ENCODE measurements at regions not wholly inside any gene's neighbourhood (a gene's known extent, or its start where the extent isn't known, plus 50 kb on each side); places are given as distances from the start of the nearest gene placed in this dataset.
"Not testable (repeated sequence)": the region's sequence is repeated elsewhere in the genome, so short reads cannot be mapped to it uniquely, and the experiment has no call there.

DNA sequence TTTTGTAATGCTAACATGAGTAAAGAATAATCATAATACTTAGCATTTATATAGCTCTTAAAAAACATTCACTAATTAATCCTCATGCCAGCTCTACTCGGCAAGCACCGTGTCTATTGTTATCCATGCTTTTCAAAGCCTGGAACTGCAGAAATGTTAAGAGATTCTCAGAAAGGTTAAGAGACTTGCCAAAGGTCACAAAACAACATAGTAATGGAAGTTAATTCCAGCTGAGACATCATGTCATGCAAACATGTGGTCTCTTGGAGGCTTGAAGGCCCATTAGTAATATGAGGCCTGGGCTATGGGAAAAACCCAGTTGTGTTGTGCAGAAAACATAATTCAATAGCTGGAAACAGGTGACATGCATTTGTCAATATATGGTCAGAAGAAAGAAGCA, 389.9 kb upstream of the GOT2 start:
- CTCF ChIA-PET = no interaction called here
- POLR2A ChIA-PET = no interaction called here

DNA sequence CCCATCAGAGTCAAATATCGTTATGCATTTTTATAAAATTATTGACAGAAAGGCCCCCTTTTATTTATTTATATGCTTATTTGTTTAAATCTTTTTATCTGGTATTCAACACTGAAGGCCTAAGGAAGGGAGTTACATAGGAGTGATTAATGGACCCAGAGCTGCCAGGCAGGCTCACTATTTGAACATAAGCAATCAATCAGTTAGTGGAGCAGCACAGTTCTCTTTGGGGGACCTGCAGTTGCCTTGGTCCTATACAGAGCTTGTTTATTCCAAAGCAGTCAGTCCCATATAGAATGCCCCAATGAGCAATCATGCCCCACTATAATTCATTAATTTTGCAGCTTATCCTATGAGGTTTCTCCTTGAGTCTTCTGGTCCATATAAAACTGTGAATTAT, 389.4 kb upstream of the GOT2 start:
- CTCF ChIA-PET = no interaction called here
- POLR2A ChIA-PET = no interaction called here

DNA sequence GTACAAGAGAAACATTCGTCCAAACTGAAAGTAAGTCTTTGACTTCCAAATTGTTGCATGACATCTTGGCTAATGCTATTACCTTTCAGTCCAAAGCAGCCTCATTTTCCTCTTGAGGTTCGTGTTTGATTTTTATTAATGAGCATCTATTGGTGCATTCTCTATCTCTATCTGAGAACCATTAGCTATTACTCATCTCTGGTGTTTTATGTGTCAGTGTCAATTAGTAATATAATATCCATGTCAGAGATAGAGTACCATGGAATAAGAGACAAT, 388.1 kb upstream of the GOT2 start:
- POLR2A ChIA-PET = no interaction called here
- CTCF ChIA-PET = no interaction called here

DNA sequence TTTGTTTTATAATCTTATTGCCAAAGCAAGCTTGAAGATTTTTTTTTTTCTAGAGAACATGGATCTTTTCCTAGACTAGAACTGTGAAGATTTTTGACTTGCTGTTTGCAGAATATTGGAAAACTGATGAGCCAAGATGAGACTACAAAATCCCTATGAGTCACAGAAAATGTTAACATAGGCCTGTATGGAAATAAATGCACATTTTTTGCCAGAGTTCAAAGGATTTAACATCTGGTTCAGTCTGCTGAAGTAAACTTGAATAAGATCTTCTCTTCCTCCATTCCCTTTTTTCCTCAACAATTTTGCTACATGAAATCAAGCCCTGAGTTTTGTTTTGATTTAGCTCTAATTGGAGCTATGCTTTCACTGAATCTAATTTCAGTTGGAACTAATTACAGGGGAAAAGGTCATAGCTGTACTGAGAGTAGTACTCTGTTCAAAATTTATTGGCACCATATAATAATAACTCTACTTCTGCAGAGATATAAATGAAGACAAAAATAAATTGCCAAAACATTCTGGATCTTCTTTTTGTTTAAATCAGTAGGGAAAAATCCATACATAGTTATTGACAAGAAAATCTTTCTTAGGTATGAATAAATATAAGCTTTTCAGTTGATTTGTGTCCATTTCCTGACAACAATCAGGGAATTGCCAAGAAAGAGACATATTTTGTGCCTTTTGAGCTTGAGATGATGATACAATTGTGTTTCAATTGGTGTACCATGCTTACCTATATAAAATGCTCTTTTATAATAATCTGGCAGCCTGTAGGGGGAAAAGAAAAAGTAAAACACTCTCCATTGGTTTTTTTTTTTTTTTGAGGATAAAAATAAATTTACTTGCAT, 387.5 kb upstream of the GOT2 start:
- ChIA-PET CTCF (no interaction called here), POLR2A (interaction anchor here (0.6 kb wide), 1 partner anchor 985 kb away, joined by 4 read pairs; no protein-coding TSS in a partner anchor)

GRCh38 chr16:59116744-59117143, 382.6 kb upstream of the GOT2 start:
- ChIA-PET POLR2A (no interaction called here), CTCF (no interaction called here)

DNA sequence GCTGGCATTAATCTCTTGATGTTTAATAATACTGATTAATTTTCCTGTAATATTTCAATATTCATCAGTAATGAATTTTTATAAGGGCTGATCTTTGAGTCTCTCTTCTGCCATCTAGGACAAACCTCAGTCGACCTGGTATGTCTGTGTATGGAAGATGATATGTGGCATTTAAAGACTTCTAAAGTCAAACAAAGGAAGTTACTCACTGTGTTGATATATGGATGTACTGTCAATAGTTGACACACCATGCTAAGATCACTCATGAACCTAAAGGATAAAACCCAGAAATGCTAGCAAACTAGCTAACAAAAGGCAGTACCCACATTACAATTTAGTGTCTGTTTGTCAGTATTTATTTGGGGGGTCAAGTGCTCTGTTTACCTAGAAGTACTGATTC, 380.7 kb upstream of the GOT2 start:
- ChIA-PET POLR2A (no interaction called here), CTCF (no interaction called here)

DNA sequence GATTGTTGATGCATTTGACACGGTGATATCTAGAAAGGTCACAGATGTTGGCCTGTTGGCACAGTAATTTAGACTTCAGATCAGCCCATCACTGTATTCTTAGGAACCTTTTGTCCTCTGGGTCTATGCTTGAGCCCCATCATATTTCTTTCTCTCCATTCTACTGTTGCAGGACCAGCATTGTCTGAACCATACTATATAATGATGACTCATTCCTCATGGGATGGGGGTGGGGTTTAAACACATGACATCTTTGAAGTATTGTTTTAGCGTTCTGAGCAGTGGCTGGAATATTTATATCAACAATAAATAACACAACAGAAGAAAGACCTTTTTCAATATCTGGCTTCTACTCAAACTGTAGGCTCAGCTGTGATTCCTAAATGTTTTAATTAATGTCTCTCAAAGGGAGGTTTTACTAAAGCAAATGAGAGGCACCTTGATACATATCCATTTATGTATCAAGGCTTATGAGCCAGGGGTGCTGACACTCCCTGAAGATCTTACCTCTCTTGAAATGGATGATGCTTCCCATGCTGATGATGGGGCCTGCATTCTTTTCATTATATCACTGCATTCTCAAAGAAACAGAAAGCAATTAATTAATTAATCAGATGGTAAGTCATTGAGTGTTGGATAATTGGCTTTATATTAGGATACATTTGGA, 379.0 kb upstream of the GOT2 start:
- ChIA-PET CTCF (no interaction called here), POLR2A (no interaction called here)

GRCh38 chr16:59111280-59111679, 377.2 kb upstream of the GOT2 start:
- POLR2A ChIA-PET = no interaction called here
- CTCF ChIA-PET = no interaction called here

DNA sequence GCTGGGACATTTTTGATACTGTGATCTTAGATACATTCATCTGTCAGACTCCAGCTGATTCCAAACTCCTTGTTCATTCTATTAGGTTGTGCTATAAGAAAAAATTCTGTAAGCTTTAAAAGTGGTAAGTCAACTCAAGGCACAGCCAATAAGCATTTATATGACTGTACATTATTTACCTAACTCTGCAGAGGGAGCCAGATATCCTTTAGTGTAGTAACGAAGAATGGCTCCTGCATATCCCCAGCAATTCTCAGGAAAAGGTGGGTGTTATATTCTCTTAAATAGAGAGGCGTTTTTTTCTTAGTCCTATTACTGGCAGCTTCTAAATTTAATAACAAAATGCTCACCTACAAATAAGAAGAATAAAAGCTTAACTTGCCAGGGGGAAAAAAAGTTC, 374.3 kb upstream of the GOT2 start:
- POLR2A ChIA-PET = no interaction called here
- CTCF ChIA-PET = no interaction called here

- CTCF ChIA-PET, POLR2A ChIA-PET: not testable (repeated sequence)
These were observed 362.6 kb upstream of the GOT2 start for GRCh38 chr16:59096682-59097081.

- ChIA-PET POLR2A (no interaction called here), CTCF (no interaction called here)
These were observed 356.4 kb upstream of the GOT2 start for GRCh38 chr16:59090541-59090940.

- CTCF ChIA-PET = no interaction called here
- POLR2A ChIA-PET = no interaction called here
These were observed 354.3 kb upstream of the GOT2 start for GRCh38 chr16:59088431-59088830.

DNA sequence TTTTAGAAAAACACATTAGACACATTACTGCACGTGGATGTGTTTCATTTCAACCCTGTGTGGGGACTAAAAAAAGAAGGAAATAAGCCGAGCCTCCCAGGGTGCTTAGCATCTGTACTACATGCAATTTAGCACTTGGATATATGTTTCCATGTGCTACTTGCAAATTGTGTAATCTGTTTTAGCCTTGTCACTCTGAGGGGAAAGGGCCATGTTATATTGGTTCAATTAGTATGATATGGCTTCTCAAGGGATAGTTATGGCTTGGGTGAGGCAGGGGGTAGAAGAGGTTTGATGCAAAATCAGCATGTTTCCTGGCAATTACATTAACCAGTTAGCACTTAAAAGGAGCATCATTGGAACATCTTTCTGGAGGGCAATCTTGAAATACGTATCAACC, 353.5 kb upstream of the GOT2 start:
- POLR2A ChIA-PET = no interaction called here

GRCh38 chr16:59067205-59067604, 333.1 kb upstream of the GOT2 start:
- ChIA-PET CTCF (no interaction called here), POLR2A (no interaction called here)

More for the DNA sequence above, 353.5 kb upstream of the GOT2 start:
- CTCF ChIA-PET = no interaction called here

- ChIA-PET CTCF (no interaction called here), POLR2A (no interaction called here)
These were observed 326.1 kb upstream of the GOT2 start for GRCh38 chr16:59060207-59060606.

- POLR2A ChIA-PET = no interaction called here
- CTCF ChIA-PET = no interaction called here
These were observed 324.1 kb upstream of the GOT2 start for GRCh38 chr16:59058250-59058649.

DNA sequence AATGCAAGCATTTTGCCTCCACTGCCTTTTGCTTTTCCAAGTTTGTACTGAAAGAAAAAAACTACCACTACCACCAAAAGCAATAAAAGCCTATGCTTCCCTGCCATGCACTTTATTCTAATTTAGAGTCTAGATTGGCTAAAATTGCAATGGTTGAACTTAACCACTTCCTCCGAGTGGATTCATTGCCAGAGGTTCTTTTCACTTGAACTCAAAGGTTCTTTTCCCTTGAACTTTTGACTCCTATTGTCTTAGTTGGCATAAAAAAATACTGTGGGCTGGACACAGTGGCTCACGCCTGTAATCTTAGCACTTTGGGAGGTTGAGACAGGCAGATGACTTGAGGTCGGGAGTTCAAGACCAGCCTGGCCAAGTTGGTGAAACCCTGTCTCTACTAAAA, 319.8 kb upstream of the GOT2 start:
- ChIA-PET POLR2A (no interaction called here), CTCF (no interaction called here)

- ChIA-PET POLR2A (no interaction called here), CTCF (no interaction called here)
These were observed 318.1 kb upstream of the GOT2 start for GRCh38 chr16:59052231-59052630.

DNA sequence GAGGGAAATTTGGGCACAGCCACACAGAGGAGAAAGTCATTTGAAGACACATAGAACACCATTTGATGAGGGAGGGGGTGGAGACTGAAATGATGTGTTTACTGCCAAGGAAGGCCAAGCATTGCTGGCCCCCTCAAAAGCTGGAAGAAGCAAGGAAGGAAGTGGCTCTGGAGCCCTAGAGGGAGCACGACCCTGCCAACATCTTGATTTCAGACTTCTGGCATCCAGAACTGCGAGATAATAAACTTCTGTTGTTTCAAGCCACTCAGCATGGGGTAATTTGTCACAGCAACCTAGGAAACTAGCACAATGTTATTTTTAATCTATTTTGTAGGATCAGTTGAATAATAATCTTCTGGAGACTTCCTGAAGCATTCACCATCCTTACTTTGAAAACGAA, 314.8 kb upstream of the GOT2 start:
- POLR2A ChIA-PET = no interaction called here
- CTCF ChIA-PET = no interaction called here

DNA sequence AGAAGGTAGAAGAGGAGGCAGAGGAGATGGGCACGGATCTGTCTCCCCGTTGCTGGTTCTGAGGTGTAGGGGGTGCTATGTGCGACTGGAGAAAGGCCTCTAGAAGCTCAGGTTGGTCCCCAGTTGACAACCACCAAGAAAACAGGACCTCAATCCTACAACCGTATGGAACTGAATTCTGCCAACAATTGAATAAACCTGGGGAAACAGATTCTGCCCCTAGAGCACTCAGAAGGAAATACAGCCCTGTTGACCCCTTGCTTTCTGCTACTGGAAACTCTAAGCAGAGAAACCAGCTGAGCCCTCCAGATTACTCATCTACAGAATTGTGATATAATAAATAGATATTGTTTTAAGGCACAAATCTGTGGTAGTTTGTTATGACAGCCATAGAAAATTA, 313.0 kb upstream of the GOT2 start:
- ChIA-PET POLR2A (no interaction called here), CTCF (no interaction called here)

- ChIA-PET POLR2A (no interaction called here), CTCF (no interaction called here)
These were observed 312.2 kb upstream of the GOT2 start for GRCh38 chr16:59046335-59046734.

DNA sequence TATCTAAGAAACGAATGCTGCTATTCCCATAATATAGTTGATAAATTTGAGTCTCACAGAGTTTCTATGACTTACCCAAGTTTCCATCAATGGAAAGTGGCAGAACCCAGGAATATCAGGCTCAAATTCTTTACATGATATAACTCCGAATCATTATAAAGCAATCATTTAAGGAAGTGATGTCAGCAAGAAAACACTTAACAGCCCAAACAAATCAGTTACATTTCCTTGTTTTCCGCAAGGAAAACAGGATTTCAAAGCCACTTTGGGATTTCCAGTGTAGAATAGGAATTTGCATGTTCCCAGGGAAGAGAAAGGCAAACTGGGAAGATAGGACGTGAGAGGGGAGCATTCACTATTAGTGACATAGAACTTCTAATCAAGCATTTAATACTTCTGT, 311.4 kb upstream of the GOT2 start:
- CTCF ChIA-PET = no interaction called here
- POLR2A ChIA-PET = no interaction called here

Data from activated CD8-positive, alpha-beta memory T cell treated with anti-CD3 and anti-CD28 coated beads for 36 hours (primary cell).